Inferior parietal cortex (tissue), 1 donor: ENCODE measurements at regions not wholly inside any gene's neighbourhood (a gene's known extent, or its start where the extent isn't known, plus 50 kb on each side); places are given as distances from the start of the nearest gene placed in this dataset.

Experiments
- DNase-seq: peaks from one replicate; pipeline ENCODE4 v3.0.0-alpha.2; 2016; ENCODE audit errors: extremely low spot score

GRCh38 chr4:129415004-129415403, 319.1 kb downstream of the C4orf33 start:
- no peak for DNase-seq

- no peak for DNase-seq
Observed at GRCh38 chr4:129420637-129421036, 324.7 kb downstream of the C4orf33 start.

GRCh38 chr4:129422277-129422676, 326.3 kb downstream of the C4orf33 start:
- no peak for DNase-seq

- DNase-seq, result no peak
Observed at GRCh38 chr4:129428454-129428853, 332.5 kb downstream of the C4orf33 start.

GRCh38 chr4:129429581-129430320, 333.8 kb downstream of the C4orf33 start:
- no peak for DNase-seq

- no peak for DNase-seq
Observed at GRCh38 chr4:129437347-129437746, 341.4 kb downstream of the C4orf33 start.

GRCh38 chr4:129438456-129438981, 342.6 kb downstream of the C4orf33 start:
- DNase-seq, result no peak

GRCh38 chr4:129446074-129446473, 350.1 kb downstream of the C4orf33 start:
- DNase-seq, result no peak

- peak; percentile 32 for DNase-seq
Observed at GRCh38 chr4:129453524-129454200, 357.7 kb downstream of the C4orf33 start.

GRCh38 chr4:129455482-129455881, 359.5 kb downstream of the C4orf33 start:
- no peak for DNase-seq

GRCh38 chr4:129468624-129469023, 372.7 kb downstream of the C4orf33 start:
- DNase-seq, result no peak

- DNase-seq, result no peak
Observed at GRCh38 chr4:129474698-129475097, 378.7 kb downstream of the C4orf33 start.

GRCh38 chr4:129481107-129481506, 385.2 kb downstream of the C4orf33 start:
- DNase-seq, result no peak

- no peak for DNase-seq
Observed at GRCh38 chr4:129488427-129488826, 392.5 kb downstream of the C4orf33 start.

- no peak for DNase-seq
Observed at GRCh38 chr4:129490516-129490915, 394.6 kb downstream of the C4orf33 start.

- DNase-seq, result no peak
Observed at GRCh38 chr4:129498626-129499025, 402.7 kb downstream of the C4orf33 start.

GRCh38 chr4:129514852-129515251, 418.9 kb downstream of the C4orf33 start:
- no peak for DNase-seq

- no peak for DNase-seq
Observed at GRCh38 chr4:129515356-129515755, 419.4 kb downstream of the C4orf33 start.

- no peak for DNase-seq
Observed at GRCh38 chr4:129526812-129527211, 430.9 kb downstream of the C4orf33 start.

- no peak for DNase-seq
Observed at GRCh38 chr4:129531253-129531652, 435.3 kb downstream of the C4orf33 start.

- no peak for DNase-seq
Observed at GRCh38 chr4:129532573-129532972, 436.6 kb downstream of the C4orf33 start.

- no peak for DNase-seq
Observed at GRCh38 chr4:129543299-129543698, 447.3 kb downstream of the C4orf33 start.
